ENCODE measurements at regions not wholly inside any gene's neighbourhood (a gene's known extent, or its start where the extent isn't known, plus 50 kb on each side); places are given as distances from the start of the nearest gene placed in this dataset.

GRCh38 chr5:15367489-15367888 is 132.5 kb upstream of the FBXL7 start:
- TF ChIP-seq POLR2AphosphoS5 (IDR thresholded peaks at IDR 0.05) (no peak), CTCF (IDR thresholded peaks at IDR 0.05) (no peak)

Data from upper lobe of left lung (tissue), 4 donors.